H9 (cell line): ENCODE measurements at regions not wholly inside any gene's neighbourhood (a gene's known extent, or its start where the extent isn't known, plus 50 kb on each side); places are given as distances from the start of the nearest gene placed in this dataset.

ENCODE experiments used
- DNase-seq: peaks from one replicate; pipeline ENCODE4 v3.0.0-alpha.2; 2017
- H2AFZ ChIP-seq: one replicate; pipeline ENCODE4 v1.6.1; 2013; ENCODE audit warnings: mild to moderate bottlenecking, low read length, control low read depth, moderate library complexity
- H2AK5ac ChIP-seq: 2 replicates; pipeline ENCODE4 v1.6.1; 2013; ENCODE audit warnings: low read length, control low read depth, mixed read lengths; ENCODE audit not compliant: insufficient read length
- H2BK120ac ChIP-seq: one replicate; pipeline ENCODE4 v1.6.1; 2013; ENCODE audit warnings: low read depth, mild to moderate bottlenecking, low read length, control low read depth, inconsistent platforms; ENCODE audit not compliant: poor library complexity, severe bottlenecking
- H2BK12ac ChIP-seq: 2 replicates; pipeline ENCODE4 v1.6.1; 2013; ENCODE audit warnings: low read length, control low read depth, mixed read lengths, low read depth; ENCODE audit not compliant: insufficient read length
- H2BK15ac ChIP-seq: 2 replicates; pipeline ENCODE4 v1.6.1; 2013; ENCODE audit warnings: low read depth, low read length, control low read depth
- H2BK20ac ChIP-seq: one replicate; pipeline ENCODE4 v1.6.1; 2013; ENCODE audit warnings: low read depth, mild to moderate bottlenecking, low read length, control low read depth, inconsistent platforms; ENCODE audit not compliant: poor library complexity, severe bottlenecking
- H2BK5ac ChIP-seq: 2 replicates; pipeline ENCODE4 v1.6.1; 2013; ENCODE audit warnings: low read length, control low read depth, mixed read lengths; ENCODE audit not compliant: insufficient read length
- H3K14ac ChIP-seq: 2 replicates; pipeline ENCODE4 v1.6.1; 2013; ENCODE audit warnings: low read length, control low read depth; ENCODE audit not compliant: insufficient read depth
- H3K18ac ChIP-seq: 2 replicates; pipeline ENCODE4 v1.6.1; 2013; ENCODE audit warnings: low read depth, mild to moderate bottlenecking, mixed read lengths, low read length, control low read depth; ENCODE audit not compliant: insufficient read length
- H3K23ac ChIP-seq: 2 replicates; pipeline ENCODE4 v1.6.1; 2013; ENCODE audit warnings: low read length, control low read depth, mixed read lengths, low read depth; ENCODE audit not compliant: insufficient read length
- H3K23me2 ChIP-seq: 2 replicates; pipeline ENCODE4 v1.6.1; 2013; ENCODE audit warnings: low read depth, mild to moderate bottlenecking, mixed read lengths, low read length, control low read depth; ENCODE audit not compliant: insufficient read length, poor library complexity, severe bottlenecking
- H3K27ac ChIP-seq: 2 replicates; pipeline ENCODE4 v1.5.1; 2013; ENCODE audit warnings: low read length, control low read depth, mixed read lengths, low read depth; ENCODE audit not compliant: insufficient read length
- H3K27me3 ChIP-seq: 2 replicates; pipeline ENCODE4 v1.6.1; 2013; ENCODE audit warnings: low read length, control low read depth, inconsistent platforms; ENCODE audit not compliant: insufficient read depth
- H3K4ac ChIP-seq: 2 replicates; pipeline ENCODE4 v1.6.1; 2013; ENCODE audit warnings: low read depth, mild to moderate bottlenecking, control low read depth, inconsistent platforms, low read length, moderate library complexity
- H3K4me1 ChIP-seq: 2 replicates; pipeline ENCODE4 v1.6.1; 2013; ENCODE audit warnings: low read length, control low read depth, inconsistent platforms; ENCODE audit not compliant: insufficient read depth
- H3K4me2 ChIP-seq: 2 replicates; pipeline ENCODE4 v1.6.1; 2013; ENCODE audit warnings: low read length, control low read depth, mixed read lengths; ENCODE audit not compliant: insufficient read length, insufficient read depth
- H3K56ac ChIP-seq: 2 replicates; pipeline ENCODE4 v1.6.1; 2013; ENCODE audit warnings: low read depth, mild to moderate bottlenecking, mixed read lengths, low read length, control low read depth; ENCODE audit not compliant: insufficient read length
- H3K79me1 ChIP-seq: 2 replicates; pipeline ENCODE4 v1.6.1; 2013; ENCODE audit warnings: low read depth, mild to moderate bottlenecking, moderate library complexity, low read length, control low read depth, inconsistent platforms; ENCODE audit not compliant: insufficient read depth, poor library complexity, severe bottlenecking
- H3K79me2 ChIP-seq: 2 replicates; pipeline ENCODE4 v1.6.1; 2013; ENCODE audit warnings: low read length, control low read depth, inconsistent platforms; ENCODE audit not compliant: insufficient read depth
- H3K9ac ChIP-seq: 2 replicates; pipeline ENCODE4 v1.6.1; 2013; ENCODE audit warnings: low read length, control low read depth, mixed read lengths; ENCODE audit not compliant: insufficient read length; ENCODE audit errors: extremely low read depth
- H3K9me3 ChIP-seq: one replicate; pipeline ENCODE4 v1.6.1; 2013; ENCODE audit warnings: low read depth, low read length, inconsistent platforms; ENCODE audit not compliant: control insufficient read depth
- H3T11ph ChIP-seq: one replicate; pipeline ENCODE4 v1.6.1; 2013; ENCODE audit warnings: mild to moderate bottlenecking, low read length, control low read depth, inconsistent platforms
- H4K20me1 ChIP-seq: one replicate; pipeline ENCODE4 v1.6.1; 2013; ENCODE audit not compliant: control insufficient read depth, insufficient read length, insufficient read depth
- H4K5ac ChIP-seq: 2 replicates; pipeline ENCODE4 v1.6.1; 2013; ENCODE audit warnings: low read depth, mild to moderate bottlenecking, mixed read lengths, low read length, control low read depth; ENCODE audit not compliant: insufficient read length
- H4K8ac ChIP-seq: replicated peaks from 2 replicates; pipeline ENCODE4 v1.6.1; 2013; ENCODE audit warnings: low read length, control low read depth, mixed read lengths, low read depth; ENCODE audit not compliant: insufficient read length
- H4K91ac ChIP-seq: 2 replicates; pipeline ENCODE4 v1.6.1; 2013; ENCODE audit warnings: low read depth, mild to moderate bottlenecking, moderate library complexity, mixed read lengths, low read length, control low read depth; ENCODE audit not compliant: insufficient read length
- H3K27ac Mint-ChIP-seq, 3 experiments: 2 replicates in 2 of 3; 3 replicates in 1 of 3; pipeline ENCODE4 v1.8.0; 2020 to 2021; ENCODE audit warnings: mixed read lengths in 3 of 3, mild to moderate bottlenecking in 1 of 3, moderate library complexity in 1 of 3
- H3K27me3 Mint-ChIP-seq: 2 replicates; pipeline ENCODE4 v1.8.0; 2021; ENCODE audit warnings: low read depth, mild to moderate bottlenecking, moderate library complexity, mixed read lengths
- H3K36me3 Mint-ChIP-seq, 3 experiments: 2 replicates in 2 of 3; 3 replicates in 1 of 3; pipeline ENCODE4 v1.8.0; 2020 to 2021; ENCODE audit warnings: low read depth in 3 of 3, mixed read lengths in 3 of 3; ENCODE audit not compliant: insufficient read depth in 1 of 3
- H3K4me1 Mint-ChIP-seq, 2 experiments: 2 replicates each; pipeline ENCODE4 v1.8.0; 2020; ENCODE audit warnings: mixed read lengths in 2 of 2
- H3K4me3 Mint-ChIP-seq, 2 experiments: 2 replicates in 1 of 2; 3 replicates in 1 of 2; pipeline ENCODE4 v1.8.0; 2020 to 2021; ENCODE audit warnings: mild to moderate bottlenecking in 2 of 2, mixed read lengths in 2 of 2, moderate library complexity in 1 of 2
- H3K9me3 Mint-ChIP-seq, 2 experiments: 2 replicates in 1 of 2; 3 replicates in 1 of 2; pipeline ENCODE4 v1.8.0; 2020; ENCODE audit warnings: mild to moderate bottlenecking in 2 of 2, mixed read lengths in 2 of 2, moderate library complexity in 1 of 2
- WGBS: extraction: QIAGEN DNeasy Blood & Tissue Kit; methylation state at CpG from one replicate; pipeline ENCODE4 v1.1.7; 2013; ENCODE audit warnings: missing lambda C conversion rate, low lambda C conversion rate, mixed read lengths; ENCODE audit not compliant: insufficient read length; ENCODE audit errors: extremely low coverage; 5-methylcytosine and 5-hydroxymethylcytosine counted together
- TF ChIP-seq, protein P1 (sequence below): fragments of 200-600 bp; sonication (generic); conservative IDR thresholded peaks from 3 replicates; pipeline ENCODE4 v1.8.0; 2021; ENCODE audit warnings: antibody characterized with exemption, mild to moderate bottlenecking

DNA sequence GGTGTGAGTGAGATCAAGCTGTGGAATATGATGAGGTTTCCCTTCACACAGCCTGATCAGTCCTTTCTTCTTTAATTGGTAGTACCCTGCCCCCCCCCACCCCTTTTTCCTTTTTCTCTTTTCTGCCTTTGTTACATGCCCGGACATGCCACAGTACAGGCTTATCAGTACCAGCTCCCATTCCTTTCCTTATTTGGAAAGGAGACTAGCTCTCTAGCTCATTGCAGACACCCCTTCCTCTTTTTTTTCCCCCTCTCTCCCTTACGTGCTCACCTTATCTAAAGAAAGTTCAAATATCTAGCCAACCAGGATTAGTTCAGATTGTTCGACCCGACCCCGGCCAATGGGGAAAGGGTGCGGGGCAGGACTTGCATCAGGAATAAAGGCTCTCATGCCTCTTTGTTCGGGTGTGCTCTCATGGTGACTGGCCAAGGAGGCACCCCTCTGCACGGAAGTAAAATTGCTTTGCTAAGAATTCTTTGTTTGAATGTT is 230.4 kb downstream of the ACTR3B start:
- H3K9me3 Mint-ChIP-seq = peaks cover 4 to 9% of the 10 kb centered on the region in 2 experiments; a peak in 3 of 5 replicates
- peak overlapping the region; percentile 94 for H3K18ac ChIP-seq
- H3K9ac ChIP-seq = no peak overlapping the region
- no peak overlapping the region for H3K4me2 ChIP-seq
- no peak overlapping the region for H2AK5ac ChIP-seq
- H3K4me3 Mint-ChIP-seq = peak overlapping the region in 1 of 2 experiments; percentile 25; a peak in 1 of 5 replicates
- no CpG with 5 or more reads among the region's 8 CpGs for WGBS
- H4K8ac ChIP-seq = no peak overlapping the region
- peak overlapping the region; percentile 63 for H4K5ac ChIP-seq
- H3K36me3 Mint-ChIP-seq = peaks cover 3 to 8% (median 6%) of the 10 kb centered on the region in 3 experiments; a peak in 6 of 7 replicates
- H2AFZ ChIP-seq = peak overlapping the region; percentile 52
- H2BK12ac ChIP-seq = no peak overlapping the region
- H2BK20ac ChIP-seq = peak overlapping the region; percentile 100
- H3T11ph ChIP-seq = peak overlapping the region; percentile 100
- H3K79me1 ChIP-seq = no peaks in the 10 kb centered on the region
- no peak overlapping the region for H4K91ac ChIP-seq
- peak overlapping the region; percentile 90; the same call in 1 of the 2 replicates for H3K14ac ChIP-seq
- no peaks in the 10 kb centered on the region for H3K23me2 ChIP-seq
- no peaks in the 10 kb centered on the region for H3K27me3 Mint-ChIP-seq
- H3K23ac ChIP-seq = no peak overlapping the region
- H3K79me2 ChIP-seq = no peaks in the 10 kb centered on the region
- no peaks in the 10 kb centered on the region for H3K9me3 ChIP-seq
- peak; percentile 64 for DNase-seq
- peaks cover 58 to 60% of the 10 kb centered on the region in 2 experiments for H3K4me1 Mint-ChIP-seq
- TF ChIP-seq, protein P1, sequence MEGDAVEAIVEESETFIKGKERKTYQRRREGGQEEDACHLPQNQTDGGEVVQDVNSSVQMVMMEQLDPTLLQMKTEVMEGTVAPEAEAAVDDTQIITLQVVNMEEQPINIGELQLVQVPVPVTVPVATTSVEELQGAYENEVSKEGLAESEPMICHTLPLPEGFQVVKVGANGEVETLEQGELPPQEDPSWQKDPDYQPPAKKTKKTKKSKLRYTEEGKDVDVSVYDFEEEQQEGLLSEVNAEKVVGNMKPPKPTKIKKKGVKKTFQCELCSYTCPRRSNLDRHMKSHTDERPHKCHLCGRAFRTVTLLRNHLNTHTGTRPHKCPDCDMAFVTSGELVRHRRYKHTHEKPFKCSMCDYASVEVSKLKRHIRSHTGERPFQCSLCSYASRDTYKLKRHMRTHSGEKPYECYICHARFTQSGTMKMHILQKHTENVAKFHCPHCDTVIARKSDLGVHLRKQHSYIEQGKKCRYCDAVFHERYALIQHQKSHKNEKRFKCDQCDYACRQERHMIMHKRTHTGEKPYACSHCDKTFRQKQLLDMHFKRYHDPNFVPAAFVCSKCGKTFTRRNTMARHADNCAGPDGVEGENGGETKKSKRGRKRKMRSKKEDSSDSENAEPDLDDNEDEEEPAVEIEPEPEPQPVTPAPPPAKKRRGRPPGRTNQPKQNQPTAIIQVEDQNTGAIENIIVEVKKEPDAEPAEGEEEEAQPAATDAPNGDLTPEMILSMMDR = no peak
- H3K27ac ChIP-seq = peak overlapping the region; percentile 94
- peak overlapping the region; percentile 57 for H3K56ac ChIP-seq
- H2BK15ac ChIP-seq = no peak overlapping the region
- peak overlapping the region; percentile 23 to 98 (median 98); a peak in 6 of 7 replicates for H3K27ac Mint-ChIP-seq
- H3K27me3 ChIP-seq = no peaks in the 10 kb centered on the region
- H2BK120ac ChIP-seq = peak overlapping the region; percentile 100
- H2BK5ac ChIP-seq = peak overlapping the region; percentile 70
- H4K20me1 ChIP-seq = no peaks in the 10 kb centered on the region
- peak overlapping the region; percentile 96; the same call in 1 of the 2 replicates for H3K4ac ChIP-seq
- H3K4me1 ChIP-seq = peaks cover 16% of the 10 kb centered on the region; the same call in 1 of the 2 replicates
